PC-9 (cell line): ENCODE measurements at regions not wholly inside any gene's neighbourhood (a gene's known extent, or its start where the extent isn't known, plus 50 kb on each side); places are given as distances from the start of the nearest gene placed in this dataset.

Experiments
- BruUV-seq: library from RNA; stranded (reverse); fragments of 400-500 nt; replicated peaks from 2 replicates; lab custom pipeline; 2021; lab: Mats Ljungman, UMichigan
- CTCF ChIA-PET: fragments of 300-600 bp; sonication (Branson Sonifier 250); formaldehyde crosslinking; loops from one replicate; lab custom pipeline; 2022; ENCODE audit warnings: antibody characterized with exemption; lab: Charles Lee
- POLR2A ChIA-PET: fragments of 300-600 bp; sonication (Branson Sonifier 250); formaldehyde crosslinking; loops from one replicate; lab custom pipeline; 2022; ENCODE audit warnings: antibody characterized with exemption; ENCODE audit not compliant: unreplicated experiment; lab: Charles Lee
- DNase-seq, 2 experiments: peaks; one replicate each; pipeline versions ENCODE4 v3.0.0 to v3.0.0-alpha.2; 2015 to 2022; ENCODE audit warnings: mixed read lengths in 1 of 2
- H2AFZ ChIP-seq: fragments of 200-600 bp; sonication (generic); 2 replicates; pipeline ENCODE4 v1.8.1; 2017; ENCODE audit warnings: antibody characterized with exemption
- H3F3A ChIP-seq: fragments of 200-600 bp; sonication (generic); 2 replicates; pipeline ENCODE4 v1.8.1; 2017; ENCODE audit warnings: antibody characterized with exemption, mild to moderate bottlenecking, low read depth; ENCODE audit not compliant: insufficient read depth
- H3K27ac ChIP-seq: fragments of 200-600 bp; sonication (generic); 2 replicates; pipeline ENCODE4 v1.6.1; 2016; ENCODE audit warnings: mixed run types
- H3K27me3 ChIP-seq: fragments of 200-600 bp; sonication (generic); 2 replicates; pipeline ENCODE4 v1.6.1; 2016; ENCODE audit warnings: low read depth, mixed run types; ENCODE audit not compliant: insufficient read depth
- H3K36me3 ChIP-seq: fragments of 200-600 bp; sonication (generic); 2 replicates; pipeline ENCODE4 v1.6.1; 2016; ENCODE audit warnings: low read depth, mixed run types
- H3K4me1 ChIP-seq: fragments of 200-600 bp; sonication (generic); replicated peaks from 2 replicates; pipeline ENCODE4 v1.6.1; 2016; ENCODE audit warnings: mixed run types; ENCODE audit not compliant: insufficient read depth
- H3K4me2 ChIP-seq: fragments of 200-600 bp; sonication (generic); 2 replicates; pipeline ENCODE4 v1.6.1; 2017; ENCODE audit warnings: mixed run types
- H3K4me3 ChIP-seq: fragments of 200-600 bp; sonication (generic); 2 replicates; pipeline ENCODE4 v1.6.1; 2016; ENCODE audit warnings: mixed run types
- H3K79me2 ChIP-seq: fragments of 200-600 bp; sonication (generic); 2 replicates; pipeline ENCODE4 v1.6.1; 2017; ENCODE audit warnings: low read depth, mixed run types
- H3K9me2 ChIP-seq: fragments of 200-600 bp; sonication (generic); 2 replicates; pipeline ENCODE4 v1.8.1; 2017; ENCODE audit warnings: mild to moderate bottlenecking; ENCODE audit not compliant: insufficient read depth
- H3K9me3 ChIP-seq: fragments of 200-600 bp; sonication (generic); 2 replicates; pipeline ENCODE4 v1.8.1; 2016; ENCODE audit warnings: low read depth; ENCODE audit not compliant: insufficient read depth
- H4K20me1 ChIP-seq: fragments of 200-600 bp; sonication (generic); 2 replicates; pipeline ENCODE4 v1.8.1; 2017; ENCODE audit not compliant: insufficient read depth
- EZH2 ChIP-seq: fragments of 200-600 bp; sonication (generic); IDR thresholded peaks from 2 replicates; pipeline ENCODE4 v1.8.0; 2017; ENCODE audit warnings: antibody characterized with exemption, low read depth
- intact Hi-C: fragments of 100-400 bp; cut with micrococcal nuclease; formaldehyde crosslinking; loops from one replicate; pipeline ENCODE4 v1.10.0; 2022; ENCODE audit not compliant: unreplicated experiment
- TF ChIP-seq, protein P1 (sequence below): fragments of 200-600 bp; sonication (generic); conservative IDR thresholded peaks from 2 replicates; pipeline ENCODE4 v1.6.1; 2017; ENCODE audit warnings: mixed run types, antibody characterized with exemption, mild to moderate bottlenecking, moderate library complexity

DNA sequence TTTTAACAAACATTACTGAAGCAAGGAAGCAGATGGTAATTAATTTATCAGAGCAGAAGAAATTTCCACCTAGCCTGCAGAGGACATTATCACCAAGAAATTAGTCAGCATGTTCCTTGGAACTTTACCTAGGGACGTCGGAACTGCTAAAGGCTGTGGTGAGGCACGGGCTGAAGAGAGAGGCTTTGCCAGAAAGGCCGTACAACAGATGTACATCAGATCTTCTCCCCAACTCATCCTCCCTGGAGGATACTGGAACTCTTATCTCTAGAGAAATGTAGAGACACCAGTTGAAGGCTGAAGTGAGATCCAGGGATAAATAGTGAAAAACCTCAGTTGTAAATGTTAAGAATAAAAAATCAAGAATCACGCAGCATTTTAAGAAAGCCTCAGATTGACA, 257.1 kb downstream of the SAMD5 start:
- no peaks in the 10 kb centered on the region for H3K27me3 ChIP-seq
- no peak overlapping the region for H2AFZ ChIP-seq
- no peaks in the 10 kb centered on the region for H3F3A ChIP-seq
- no peaks in the 10 kb centered on the region for H3K4me1 ChIP-seq
- ChIA-PET CTCF (no interaction called here), POLR2A (interaction anchor here (0.7 kb wide), 1 partner anchor 256 kb away, joined by 4 read pairs; no protein-coding TSS in a partner anchor)
- no peak for DNase-seq
- no peaks in the 10 kb centered on the region; the same call in 1 of the 2 replicates for H3K9me2 ChIP-seq
- H3K36me3 ChIP-seq = 0 out of 2 replicates have a peak, but pooled peaks cover 5% of the 10 kb centered on the region
- no peaks in the 10 kb centered on the region for H3K9me3 ChIP-seq
- no peak overlapping the region for H3K27ac ChIP-seq
- no peak overlapping the region for H3K4me2 ChIP-seq
- TF ChIP-seq, protein P1, sequence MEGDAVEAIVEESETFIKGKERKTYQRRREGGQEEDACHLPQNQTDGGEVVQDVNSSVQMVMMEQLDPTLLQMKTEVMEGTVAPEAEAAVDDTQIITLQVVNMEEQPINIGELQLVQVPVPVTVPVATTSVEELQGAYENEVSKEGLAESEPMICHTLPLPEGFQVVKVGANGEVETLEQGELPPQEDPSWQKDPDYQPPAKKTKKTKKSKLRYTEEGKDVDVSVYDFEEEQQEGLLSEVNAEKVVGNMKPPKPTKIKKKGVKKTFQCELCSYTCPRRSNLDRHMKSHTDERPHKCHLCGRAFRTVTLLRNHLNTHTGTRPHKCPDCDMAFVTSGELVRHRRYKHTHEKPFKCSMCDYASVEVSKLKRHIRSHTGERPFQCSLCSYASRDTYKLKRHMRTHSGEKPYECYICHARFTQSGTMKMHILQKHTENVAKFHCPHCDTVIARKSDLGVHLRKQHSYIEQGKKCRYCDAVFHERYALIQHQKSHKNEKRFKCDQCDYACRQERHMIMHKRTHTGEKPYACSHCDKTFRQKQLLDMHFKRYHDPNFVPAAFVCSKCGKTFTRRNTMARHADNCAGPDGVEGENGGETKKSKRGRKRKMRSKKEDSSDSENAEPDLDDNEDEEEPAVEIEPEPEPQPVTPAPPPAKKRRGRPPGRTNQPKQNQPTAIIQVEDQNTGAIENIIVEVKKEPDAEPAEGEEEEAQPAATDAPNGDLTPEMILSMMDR = no peak
- TF ChIP-seq EZH2 = no peak
- intact Hi-C loops = no loop called here
- H3K79me2 ChIP-seq = no peaks in the 10 kb centered on the region
- H4K20me1 ChIP-seq = no peaks in the 10 kb centered on the region
- BruUV-seq = no TSS peak
- H3K4me3 ChIP-seq = no peak overlapping the region

DNA sequence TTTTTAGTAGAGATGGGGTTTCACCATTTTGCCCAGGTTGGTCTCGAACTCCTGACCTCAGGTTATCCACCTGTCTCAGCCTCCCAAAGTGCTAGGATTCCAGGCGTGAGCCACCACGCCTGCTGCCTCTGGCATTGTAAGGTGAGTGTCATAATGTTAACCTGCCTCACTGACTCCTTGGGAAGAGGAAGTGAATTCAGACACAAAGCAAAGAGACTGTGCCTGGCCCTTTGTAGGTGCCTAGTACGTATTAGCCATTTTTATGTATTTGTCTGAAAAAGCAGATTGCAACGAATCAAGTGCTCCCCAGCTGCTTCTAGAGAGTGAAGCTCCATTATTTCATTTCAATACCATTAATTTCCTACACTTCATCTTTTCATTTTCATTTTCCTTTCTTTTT, 260.5 kb downstream of the SAMD5 start:
- Histone ChIP-seq H3K36me3 (0 out of 2 replicates have a peak, but pooled peaks cover 5% of the 10 kb centered on the region), H3K79me2 (no peaks in the 10 kb centered on the region), H3K4me2 (no peak overlapping the region), H3K4me1 (no peaks in the 10 kb centered on the region), H3K9me3 (no peaks in the 10 kb centered on the region), H3K27ac (no peak overlapping the region), H3K9me2 (no peaks in the 10 kb centered on the region), H3K27me3 (no peaks in the 10 kb centered on the region), H3K4me3 (no peak overlapping the region), H2AFZ (no peak overlapping the region), H4K20me1 (no peaks in the 10 kb centered on the region), H3F3A (no peaks in the 10 kb centered on the region)
- intact Hi-C loops = no loop called here
- ChIA-PET CTCF (no interaction called here), POLR2A (no interaction called here)
- BruUV-seq = no TSS peak
- TF ChIP-seq EZH2 = no peak
- TF ChIP-seq, protein P1 = no peak
- DNase-seq = no peak

DNA sequence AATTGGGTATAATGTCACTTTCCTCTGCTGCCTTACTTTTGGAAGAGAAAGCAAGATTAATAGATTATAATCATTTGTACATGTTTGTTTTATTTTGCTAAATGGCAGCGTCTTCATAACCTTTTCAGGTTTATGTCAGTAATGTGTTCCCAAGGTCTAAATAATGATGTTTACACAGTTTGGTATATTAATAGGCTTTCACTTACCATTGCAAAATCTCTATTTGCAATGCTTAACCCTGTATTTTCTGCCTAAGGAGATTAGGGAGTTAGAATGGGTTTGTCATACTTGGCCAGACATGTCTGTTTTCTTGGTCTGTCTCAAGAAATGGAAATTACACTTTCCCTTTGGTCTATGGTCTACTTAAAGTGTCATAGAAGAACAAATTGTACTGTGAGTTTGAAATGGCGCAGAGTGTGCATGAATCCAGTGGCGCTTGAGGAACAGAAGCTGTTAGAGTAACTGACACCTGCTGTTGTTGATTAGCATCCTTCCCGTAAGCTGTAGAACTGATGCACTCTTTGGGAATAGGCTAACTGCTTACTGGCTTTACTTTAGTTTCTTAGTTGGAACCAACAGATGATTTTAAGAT, 261.1 kb downstream of the SAMD5 start:
- Histone ChIP-seq H3K27me3 (no peaks in the 10 kb centered on the region), H3K9me2 (no peaks in the 10 kb centered on the region), H3K79me2 (no peaks in the 10 kb centered on the region), H2AFZ (no peak overlapping the region), H3K27ac (no peak overlapping the region), H4K20me1 (no peaks in the 10 kb centered on the region), H3K36me3 (0 out of 2 replicates have a peak, but pooled peaks cover 5% of the 10 kb centered on the region), H3K4me1 (no peaks in the 10 kb centered on the region), H3F3A (no peaks in the 10 kb centered on the region), H3K4me3 (no peak overlapping the region), H3K4me2 (no peak overlapping the region), H3K9me3 (no peaks in the 10 kb centered on the region)
- intact Hi-C loops = no loop called here
- DNase-seq = no peak
- TF ChIP-seq, protein P1 = no peak
- TF ChIP-seq EZH2 = no peak
- POLR2A ChIA-PET = no interaction called here
- no TSS peak for BruUV-seq
- CTCF ChIA-PET = no interaction called here
